ENCODE measurements at regions not wholly inside any gene's neighbourhood (a gene's known extent, or its start where the extent isn't known, plus 50 kb on each side); places are given as distances from the start of the nearest gene placed in this dataset.
"Not testable (repeated sequence)": the region's sequence is repeated elsewhere in the genome, so short reads cannot be mapped to it uniquely, and the experiment has no call there.

DNA sequence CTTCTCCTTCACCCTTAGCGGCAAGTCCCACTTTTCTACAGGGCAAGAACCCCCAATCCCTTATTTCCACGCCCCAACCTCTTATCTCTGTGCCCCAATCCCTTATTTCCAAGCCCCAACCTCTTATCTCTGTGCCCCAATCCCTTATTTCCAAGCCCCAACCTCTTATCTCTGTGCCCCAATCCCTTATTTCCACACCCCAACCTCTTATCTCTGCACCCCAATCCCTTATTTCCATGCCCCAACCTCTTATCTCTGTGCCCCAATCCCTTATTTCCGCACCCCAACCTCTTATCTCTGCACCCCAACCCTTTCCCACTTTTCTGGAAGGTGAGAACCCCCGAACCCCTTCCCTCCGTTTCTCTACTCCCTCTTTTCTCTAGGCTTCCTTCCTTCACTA is 116.1 kb upstream of the GJE1 start:
- DNase-seq (ENCODE audit: low spot score); in situ Hi-C loops (cut with HindIII; ENCODE audit: low sequenced_read_pairs): not testable (repeated sequence)

- in situ Hi-C loops (cut with HindIII; ENCODE audit: low sequenced_read_pairs); DNase-seq (ENCODE audit: low spot score): not testable (repeated sequence)
Measured at GRCh38 chr6:142015463-142015862, 117.3 kb upstream of the GJE1 start.

- no peak for DNase-seq (ENCODE audit: low spot score)
- in situ Hi-C loops (cut with HindIII; ENCODE audit: low sequenced_read_pairs), result no loop called here
Measured at GRCh38 chr6:142015011-142015410, 117.7 kb upstream of the GJE1 start.

GRCh38 chr6:142014515-142014914 is 118.2 kb upstream of the GJE1 start:
- in situ Hi-C loops (cut with HindIII; ENCODE audit: low sequenced_read_pairs), result no loop called here
- no peak for DNase-seq (ENCODE audit: low spot score)

DNA sequence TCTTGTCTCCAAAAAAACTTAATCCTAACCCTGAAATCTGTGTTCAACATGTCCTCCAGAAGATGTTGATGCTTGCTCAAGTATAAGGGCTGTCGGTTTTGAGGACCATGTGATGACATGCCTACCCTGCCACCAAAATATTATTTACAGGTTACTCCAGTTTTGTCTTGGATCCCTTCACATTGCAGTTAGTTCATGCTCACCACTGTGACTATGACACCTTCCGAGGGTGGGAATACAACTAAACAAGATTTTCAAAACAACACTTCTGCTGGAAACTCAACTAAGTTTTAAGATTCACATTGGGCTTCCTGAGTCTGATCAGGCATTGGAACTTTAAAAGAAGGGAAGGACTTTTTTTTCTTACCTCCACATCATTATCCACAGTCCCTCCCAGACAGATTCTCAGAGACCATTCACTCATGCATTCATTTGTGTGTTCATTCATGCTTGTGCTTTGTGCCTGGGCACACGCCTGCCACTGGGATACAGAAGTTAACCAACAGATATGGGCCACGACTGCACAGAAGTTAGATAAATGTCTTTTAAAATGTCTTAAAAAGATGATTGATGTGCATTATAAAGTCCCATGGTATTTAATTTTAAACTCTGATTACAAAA is 118.7 kb upstream of the GJE1 start:
- no peak for DNase-seq (ENCODE audit: low spot score)
- in situ Hi-C loops (cut with HindIII; ENCODE audit: low sequenced_read_pairs), result no loop called here

- in situ Hi-C loops (cut with HindIII; ENCODE audit: low sequenced_read_pairs), result no loop called here
- no peak for DNase-seq (ENCODE audit: low spot score)
Measured at GRCh38 chr6:142013287-142013686, 119.4 kb upstream of the GJE1 start.

- DNase-seq (ENCODE audit: low spot score), result no peak
- in situ Hi-C loops (cut with HindIII; ENCODE audit: low sequenced_read_pairs), result no loop called here
Measured at GRCh38 chr6:142011775-142012174, 121.0 kb upstream of the GJE1 start.

GRCh38 chr6:142011156-142011555 is 121.6 kb upstream of the GJE1 start:
- DNase-seq (ENCODE audit: low spot score), result no peak
- in situ Hi-C loops (cut with HindIII; ENCODE audit: low sequenced_read_pairs), result no loop called here

GRCh38 chr6:142009647-142010046 is 123.1 kb upstream of the GJE1 start:
- DNase-seq (ENCODE audit: low spot score), result no peak
- in situ Hi-C loops (cut with HindIII; ENCODE audit: low sequenced_read_pairs), result no loop called here

DNA sequence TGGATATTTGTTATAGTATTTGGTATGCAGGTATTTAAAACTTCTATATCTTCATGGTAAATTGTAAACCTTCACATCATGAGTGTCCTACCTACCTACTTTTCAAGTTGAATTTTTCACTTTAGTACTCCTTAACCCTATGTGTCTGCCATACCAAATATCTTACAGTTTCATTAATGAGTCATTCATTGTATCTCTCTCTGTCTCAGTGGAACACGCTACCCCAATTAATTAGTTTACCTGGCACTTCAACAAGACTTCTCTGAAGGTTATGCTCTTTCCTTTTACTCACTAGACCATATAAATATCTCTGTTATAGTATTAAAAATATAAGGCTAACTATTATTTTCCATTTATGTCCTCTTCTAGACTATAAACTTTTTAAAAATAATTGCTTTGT is 123.9 kb upstream of the GJE1 start:
- in situ Hi-C loops (cut with HindIII; ENCODE audit: low sequenced_read_pairs), result no loop called here

GRCh38 chr6:142008016-142008735 is 124.5 kb upstream of the GJE1 start:
- no peak for DNase-seq (ENCODE audit: low spot score)
- in situ Hi-C loops (cut with HindIII; ENCODE audit: low sequenced_read_pairs), result no loop called here

More for the DNA sequence above, 123.9 kb upstream of the GJE1 start:
- DNase-seq (ENCODE audit: low spot score), result no peak

GRCh38 chr6:142005021-142005420 is 127.7 kb upstream of the GJE1 start:
- no peak for DNase-seq (ENCODE audit: low spot score)
- in situ Hi-C loops (cut with HindIII; ENCODE audit: low sequenced_read_pairs), result no loop called here

GRCh38 chr6:142002825-142003405 is 129.8 kb upstream of the GJE1 start:
- in situ Hi-C loops (cut with HindIII; ENCODE audit: low sequenced_read_pairs), result no loop called here
- DNase-seq (ENCODE audit: low spot score), result no peak

DNA sequence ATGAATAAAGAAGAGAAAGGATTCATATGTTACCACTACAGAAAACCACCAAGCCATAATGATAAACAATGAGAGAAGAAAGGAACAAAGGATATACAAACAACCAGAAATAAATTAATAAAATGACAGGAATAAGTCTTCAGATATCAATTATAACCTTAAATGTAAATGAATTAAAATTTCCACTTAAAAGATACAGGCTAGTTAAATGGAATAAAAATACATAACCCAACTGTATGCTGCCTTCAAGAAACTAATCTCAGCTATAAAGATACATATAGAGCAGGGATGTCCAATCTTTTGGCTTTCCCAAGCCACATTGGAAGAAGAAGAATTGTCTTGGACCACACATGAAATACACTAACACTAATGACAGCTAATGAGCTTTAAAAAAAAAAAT is 135.9 kb upstream of the GJE1 start:
- in situ Hi-C loops (cut with HindIII; ENCODE audit: low sequenced_read_pairs), result no loop called here
- DNase-seq (ENCODE audit: low spot score), result no peak

DNA sequence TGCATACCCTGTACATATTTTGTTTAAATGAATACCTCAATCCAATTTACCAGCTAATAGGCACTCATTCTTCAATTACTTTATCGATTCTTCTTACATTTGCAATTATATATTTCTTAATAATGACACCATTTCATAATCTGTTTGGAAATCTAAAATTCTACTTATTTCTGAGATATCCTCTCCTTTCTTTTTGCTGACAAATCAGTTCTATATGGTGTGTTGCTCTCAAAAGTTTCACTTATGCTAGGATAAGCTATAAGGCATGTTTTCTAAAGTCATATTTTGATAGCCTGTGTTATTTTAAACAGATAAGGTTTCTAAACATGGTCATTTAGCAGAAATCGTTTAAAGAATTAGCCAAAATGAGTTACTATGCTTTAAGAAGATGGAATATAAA is 140.6 kb upstream of the GJE1 start:
- in situ Hi-C loops (cut with HindIII; ENCODE audit: low sequenced_read_pairs), result no loop called here
- no peak for DNase-seq (ENCODE audit: low spot score)

GRCh38 chr6:141990840-141991239 is 141.9 kb upstream of the GJE1 start:
- in situ Hi-C loops (cut with HindIII; ENCODE audit: low sequenced_read_pairs), result no loop called here
- DNase-seq (ENCODE audit: low spot score), result no peak

DNA sequence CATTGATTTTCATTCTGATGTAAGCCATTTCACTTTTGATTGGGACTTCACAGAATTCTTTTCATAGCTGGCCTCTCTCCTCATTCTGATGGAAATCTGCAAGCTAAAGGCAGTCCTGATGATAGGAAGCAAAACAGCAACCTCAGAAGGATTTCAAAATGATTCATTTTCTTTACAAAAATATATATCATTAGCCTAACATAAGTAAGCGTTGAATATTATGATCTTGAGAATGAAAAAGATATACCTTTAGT is 143.1 kb upstream of the GJE1 start:
- DNase-seq (ENCODE audit: low spot score), result no peak
- in situ Hi-C loops (cut with HindIII; ENCODE audit: low sequenced_read_pairs), result no loop called here

DNA sequence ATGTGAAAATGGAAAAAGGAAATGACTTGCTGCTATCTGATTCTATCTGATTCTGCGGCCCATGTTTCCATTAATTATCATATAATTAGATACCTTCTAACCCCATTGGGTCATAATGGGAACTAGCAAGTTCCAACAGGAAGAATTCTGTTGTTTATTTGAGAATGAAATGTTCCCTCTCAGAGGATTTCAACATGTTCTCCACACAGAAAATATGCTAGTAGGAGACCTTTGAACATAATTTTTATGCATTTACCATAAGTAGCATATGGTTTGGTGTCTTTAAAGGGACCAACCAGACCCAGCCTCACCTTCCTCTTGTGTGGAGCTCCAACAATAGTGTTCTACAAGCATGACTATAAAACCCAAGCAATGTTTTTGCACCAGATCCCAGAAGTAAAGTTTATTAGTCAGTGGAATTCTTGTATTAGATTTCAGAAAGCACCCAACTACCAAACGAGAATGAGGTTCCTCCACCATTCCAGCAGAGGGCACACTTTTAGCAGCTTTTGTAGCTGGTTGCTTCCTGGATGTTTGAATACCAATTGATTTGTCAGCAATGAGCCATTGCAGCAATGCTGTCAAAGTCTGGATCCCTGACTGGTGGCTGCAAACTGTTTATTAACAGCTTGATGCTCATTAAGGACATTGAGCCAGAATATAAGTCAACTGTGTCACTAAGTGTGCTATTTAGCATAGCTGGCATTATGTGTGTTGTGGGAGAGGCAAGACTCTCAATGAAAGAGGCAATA is 143.6 kb upstream of the GJE1 start:
- in situ Hi-C loops (cut with HindIII; ENCODE audit: low sequenced_read_pairs), result no loop called here
- peak; percentile 11 for DNase-seq (ENCODE audit: low spot score)

- no peak for DNase-seq (ENCODE audit: low spot score)
- in situ Hi-C loops (cut with HindIII; ENCODE audit: low sequenced_read_pairs), result no loop called here
Measured at GRCh38 chr6:141988327-141988726, 144.4 kb upstream of the GJE1 start.

DNA sequence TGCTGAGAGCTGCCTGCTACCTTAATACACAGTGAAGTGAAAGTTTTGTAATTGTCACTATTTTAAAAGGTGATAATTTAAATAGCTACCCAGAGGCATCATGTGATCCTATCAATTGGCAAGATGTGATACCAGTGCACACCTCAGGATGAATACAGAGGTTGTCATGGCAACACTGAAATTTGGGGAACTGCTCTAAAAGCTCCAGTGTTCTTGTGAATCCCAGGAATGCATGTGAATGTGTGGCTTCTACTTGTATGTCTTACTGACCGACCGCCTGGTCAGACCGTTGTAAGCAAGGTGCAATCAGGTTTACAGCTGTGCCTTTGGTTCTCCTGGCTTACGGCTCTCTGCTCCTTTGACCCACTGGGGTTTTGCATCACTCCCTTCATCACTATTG is 146.3 kb upstream of the GJE1 start:
- in situ Hi-C loops (cut with HindIII; ENCODE audit: low sequenced_read_pairs), result no loop called here
- DNase-seq (ENCODE audit: low spot score), result no peak
